ENCODE measurements at regions not wholly inside any gene's neighbourhood (a gene's known extent, or its start where the extent isn't known, plus 50 kb on each side); places are given as distances from the start of the nearest gene placed in this dataset.
"Not testable (repeated sequence)": the region's sequence is repeated elsewhere in the genome, so short reads cannot be mapped to it uniquely, and the experiment has no call there.

DNA sequence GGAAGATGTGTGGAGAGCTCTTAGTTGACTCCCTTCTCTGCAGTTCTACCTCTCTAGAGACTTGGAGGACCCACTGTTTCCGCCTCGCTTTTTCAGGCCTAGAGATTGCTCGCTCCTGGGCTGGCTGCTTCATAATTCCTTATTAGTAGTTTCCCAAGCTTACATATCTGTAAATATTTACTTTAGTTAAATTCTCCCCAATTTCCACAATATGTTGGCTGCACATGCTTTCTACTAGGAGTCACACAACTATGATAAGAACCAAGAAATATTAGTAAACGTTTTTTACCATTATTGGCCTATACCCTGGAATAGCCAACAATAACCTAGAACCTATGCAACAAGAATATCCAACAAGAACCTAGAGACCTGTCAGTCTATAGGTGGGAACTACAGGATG, 129.0 kb upstream of the RUNX1 start:
- DNase-seq: no peak

DNA sequence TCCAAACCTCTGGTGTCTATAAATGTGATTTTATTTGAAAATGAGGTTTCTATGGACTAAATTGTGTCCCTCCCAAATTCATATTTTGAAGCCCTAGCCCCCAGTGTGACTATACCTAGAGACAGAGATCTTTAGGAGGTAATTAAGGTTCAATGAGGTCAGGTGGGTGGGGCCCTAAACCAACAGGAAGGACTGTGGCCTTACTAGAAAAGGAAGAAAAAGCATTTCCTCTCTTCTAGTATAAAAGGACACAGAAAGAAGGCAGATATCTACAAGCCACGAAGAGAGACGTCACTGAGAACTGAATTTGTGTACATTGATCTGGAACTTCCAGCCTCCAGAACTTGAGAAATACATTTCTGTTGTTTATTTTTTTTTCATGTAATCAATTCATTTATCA, 123.1 kb upstream of the RUNX1 start:
- no peak for DNase-seq

DNA sequence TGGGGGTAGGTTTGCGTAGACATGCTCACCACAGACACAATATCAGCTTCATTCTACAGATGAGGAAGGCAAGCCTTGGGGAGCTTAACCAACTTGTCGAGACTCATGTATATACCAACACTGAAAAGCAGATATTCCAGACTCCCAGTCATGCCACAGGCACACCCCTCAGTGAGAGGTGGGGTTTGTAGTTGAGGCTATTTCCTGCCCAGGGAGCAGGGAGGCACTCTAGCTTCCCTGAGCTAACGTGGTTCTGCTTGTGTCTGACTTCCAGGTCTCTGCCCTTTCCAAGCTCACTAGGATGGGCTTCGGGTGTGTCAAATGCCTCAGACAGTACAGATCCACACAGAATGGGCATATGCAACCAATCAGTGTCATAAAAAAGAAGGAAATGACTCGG, 122.3 kb upstream of the RUNX1 start:
- no peak for DNase-seq

DNA sequence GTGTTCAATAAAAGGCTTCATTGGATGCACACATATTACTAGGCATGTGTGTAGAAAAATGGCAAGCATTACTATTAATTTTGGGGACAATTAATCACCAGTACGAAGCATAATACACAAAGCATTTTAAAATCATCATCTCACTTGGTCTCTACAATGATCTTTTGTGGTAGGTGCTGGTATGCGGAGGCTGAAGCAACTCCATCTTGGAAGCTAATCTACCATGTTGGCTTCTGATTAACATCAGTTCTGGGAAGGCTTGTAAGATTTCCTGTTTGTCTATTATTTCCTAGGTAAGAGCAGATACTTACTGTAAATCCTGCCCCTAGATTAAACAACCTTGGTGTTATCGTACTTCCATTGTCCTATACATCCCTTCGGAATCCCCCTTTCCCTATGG, 121.7 kb upstream of the RUNX1 start:
- no peak for DNase-seq

DNA sequence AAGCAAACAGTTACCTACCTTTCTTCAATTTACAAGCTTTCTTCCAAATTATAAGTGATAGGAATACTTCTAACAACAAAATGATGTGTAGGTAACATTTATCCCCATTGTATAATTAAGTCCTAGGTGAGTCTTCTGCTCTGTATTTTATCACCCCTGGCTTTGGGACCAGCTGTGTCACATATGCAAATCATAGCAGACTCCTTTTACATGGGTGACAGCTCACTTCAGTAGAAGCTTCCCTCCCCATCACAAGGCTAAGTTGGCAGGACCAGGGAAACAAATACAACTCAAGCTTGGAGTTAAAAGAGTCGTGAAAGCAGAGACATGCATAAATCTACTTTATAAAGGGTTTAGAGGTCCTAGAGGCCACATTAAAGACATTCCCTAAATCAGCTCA, 121.1 kb upstream of the RUNX1 start:
- no peak for DNase-seq

DNA sequence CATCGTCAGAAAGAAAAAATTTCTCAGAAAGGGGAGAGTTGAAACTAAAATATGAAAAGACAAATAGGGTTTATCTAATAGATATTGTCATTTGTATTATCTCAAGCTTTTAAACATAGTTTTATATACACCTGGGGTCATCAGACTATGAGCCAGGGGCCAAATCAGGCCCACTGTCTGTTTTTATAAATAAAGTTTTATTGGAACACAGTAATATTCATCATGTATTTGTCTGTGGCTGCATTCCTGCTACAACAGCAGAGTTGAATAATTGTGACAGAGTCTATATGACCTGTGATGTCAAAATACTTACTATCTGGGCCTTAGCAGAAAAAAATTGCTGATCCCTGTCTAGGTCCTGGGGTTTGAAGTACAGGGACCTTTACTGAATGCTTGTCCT, 120.5 kb upstream of the RUNX1 start:
- DNase-seq: no peak

DNA sequence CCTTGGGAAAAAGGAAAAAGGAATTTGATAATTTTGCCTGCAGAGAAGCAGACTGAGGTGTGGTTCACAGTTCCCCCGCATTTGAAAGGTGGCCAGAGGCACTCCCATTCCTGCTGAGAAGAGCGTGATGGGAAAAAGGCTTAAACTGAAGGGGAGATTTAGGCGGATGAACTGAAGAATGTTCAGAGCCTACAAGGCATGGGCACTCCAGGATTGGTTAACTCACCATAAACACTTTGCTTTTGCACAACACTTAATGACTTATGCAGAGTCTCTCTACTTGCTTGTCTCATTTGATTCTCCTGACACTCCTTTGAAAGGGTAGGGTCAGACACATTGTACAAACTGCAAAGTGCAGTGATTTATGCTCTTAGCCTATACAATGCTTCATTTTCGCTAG, 119.6 kb upstream of the RUNX1 start:
- no peak for DNase-seq

DNA sequence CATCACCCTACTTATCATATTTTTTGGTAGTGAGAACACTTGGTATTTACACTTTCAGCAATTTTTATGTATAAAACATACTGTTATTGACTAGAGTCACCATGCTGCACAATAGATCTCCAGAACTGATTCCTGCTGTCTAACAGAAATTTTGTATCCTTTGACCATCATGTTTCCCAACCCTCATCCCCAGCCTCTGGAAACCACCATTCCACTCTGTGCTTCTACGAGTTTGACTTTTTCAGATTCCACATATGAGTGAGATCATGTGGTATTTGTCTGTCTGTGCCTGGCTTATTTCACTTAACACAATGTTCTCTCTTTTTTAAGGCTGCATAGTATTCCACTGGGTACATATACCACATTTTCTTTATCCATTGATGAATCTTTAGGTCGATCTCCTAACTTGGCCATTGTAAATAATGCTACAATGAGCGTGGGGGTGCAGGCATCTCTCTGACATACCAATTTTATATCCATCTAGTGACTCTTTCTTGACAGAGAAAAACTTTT, 115.9 kb upstream of the RUNX1 start:
- DNase-seq: no peak

DNA sequence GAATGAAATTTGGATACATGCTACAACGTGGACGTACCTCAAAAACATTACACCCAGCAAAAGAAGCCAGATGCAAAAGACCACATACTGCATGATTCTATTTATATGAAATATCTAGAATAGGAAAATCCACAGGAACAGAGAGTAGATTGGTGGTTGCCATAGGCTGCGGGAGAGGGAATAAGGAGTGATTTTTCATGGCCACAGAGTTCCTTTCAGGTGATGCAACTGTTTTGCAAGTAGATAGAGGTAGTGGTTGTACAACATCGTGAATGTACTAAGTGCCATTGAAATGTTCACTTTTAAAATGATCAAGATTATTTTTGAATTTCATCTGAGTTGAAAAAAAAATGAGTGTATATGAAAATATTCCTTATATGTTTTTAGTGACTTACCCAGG, 115.3 kb upstream of the RUNX1 start:
- no peak for DNase-seq

DNA sequence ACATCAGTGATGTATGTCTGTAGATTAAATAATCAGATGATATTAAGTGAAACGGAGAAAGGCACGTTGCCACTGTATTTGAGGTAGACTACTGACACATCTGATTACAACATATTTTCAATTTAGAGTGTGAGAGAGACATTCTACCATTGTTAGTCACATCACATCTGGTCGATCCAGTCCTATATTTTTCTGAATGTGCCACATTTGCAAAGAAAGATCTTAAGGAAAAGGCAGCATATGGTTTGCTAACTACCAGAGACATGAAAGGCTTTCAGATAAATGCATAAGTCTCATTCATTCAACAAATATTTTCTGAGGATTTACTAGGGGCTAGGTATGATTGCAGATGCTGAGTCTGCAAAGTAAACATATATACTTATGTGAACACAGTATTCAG, 114.3 kb upstream of the RUNX1 start:
- no peak for DNase-seq

DNA sequence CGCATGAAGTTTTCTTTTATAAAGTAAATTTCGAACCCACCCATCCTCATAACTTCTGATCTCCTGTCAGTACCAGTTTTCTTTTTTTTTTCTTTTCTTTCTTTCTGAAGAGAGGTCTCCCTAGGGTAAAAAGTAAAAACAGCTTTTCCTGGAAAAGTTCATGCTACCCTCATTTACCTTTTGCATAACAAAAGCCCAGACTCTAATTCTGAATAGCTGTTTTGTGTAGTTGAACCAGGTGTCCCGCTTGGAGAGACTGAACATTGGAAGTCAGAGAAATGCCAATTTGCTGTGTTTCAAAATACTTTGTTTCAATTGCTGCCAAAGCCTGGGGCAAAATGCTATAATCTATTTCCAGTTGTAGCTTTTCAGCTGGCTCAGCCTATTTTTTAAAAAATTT, 113.7 kb upstream of the RUNX1 start:
- DNase-seq: no peak

DNA sequence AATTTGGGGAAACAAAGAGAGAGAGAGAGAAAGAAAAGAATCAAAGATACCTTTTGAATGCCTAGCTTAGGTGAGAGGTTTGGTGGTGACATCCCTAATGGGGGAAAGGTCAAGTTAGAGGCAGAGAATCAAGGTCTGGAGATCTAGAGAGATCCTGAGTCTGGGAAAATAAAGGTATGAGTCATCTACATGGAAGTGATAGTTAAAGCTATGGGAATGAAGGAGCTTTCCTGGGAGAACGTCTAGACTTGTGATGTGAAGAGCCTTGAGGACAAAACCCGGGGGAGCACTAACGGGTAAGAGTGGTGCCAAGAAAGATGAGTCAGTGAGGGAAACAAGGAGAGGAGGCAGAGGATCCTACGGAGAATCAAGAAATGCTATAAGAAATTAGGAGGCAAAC, 110.8 kb upstream of the RUNX1 start:
- DNase-seq: no peak

DNA sequence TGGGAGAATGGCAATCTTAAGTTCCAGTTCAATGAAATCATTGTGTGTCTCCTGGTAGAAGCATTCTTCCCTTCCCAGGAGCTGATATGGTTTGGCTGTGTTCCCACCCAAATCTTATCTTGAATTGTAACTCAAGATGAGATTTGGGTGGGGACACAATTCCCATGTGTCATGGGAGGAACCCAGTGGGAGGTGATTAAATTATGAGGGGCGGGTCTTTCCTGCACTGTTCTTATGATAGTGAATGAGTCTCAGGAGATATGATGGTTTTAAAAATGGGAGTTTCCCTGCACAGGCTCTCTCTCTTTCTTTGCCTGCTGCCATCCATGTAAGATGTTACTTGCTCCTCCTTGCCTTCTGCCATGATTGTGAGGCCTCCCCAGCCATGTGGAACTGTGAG, 108.3 kb upstream of the RUNX1 start:
- not testable (repeated sequence) for DNase-seq

DNA sequence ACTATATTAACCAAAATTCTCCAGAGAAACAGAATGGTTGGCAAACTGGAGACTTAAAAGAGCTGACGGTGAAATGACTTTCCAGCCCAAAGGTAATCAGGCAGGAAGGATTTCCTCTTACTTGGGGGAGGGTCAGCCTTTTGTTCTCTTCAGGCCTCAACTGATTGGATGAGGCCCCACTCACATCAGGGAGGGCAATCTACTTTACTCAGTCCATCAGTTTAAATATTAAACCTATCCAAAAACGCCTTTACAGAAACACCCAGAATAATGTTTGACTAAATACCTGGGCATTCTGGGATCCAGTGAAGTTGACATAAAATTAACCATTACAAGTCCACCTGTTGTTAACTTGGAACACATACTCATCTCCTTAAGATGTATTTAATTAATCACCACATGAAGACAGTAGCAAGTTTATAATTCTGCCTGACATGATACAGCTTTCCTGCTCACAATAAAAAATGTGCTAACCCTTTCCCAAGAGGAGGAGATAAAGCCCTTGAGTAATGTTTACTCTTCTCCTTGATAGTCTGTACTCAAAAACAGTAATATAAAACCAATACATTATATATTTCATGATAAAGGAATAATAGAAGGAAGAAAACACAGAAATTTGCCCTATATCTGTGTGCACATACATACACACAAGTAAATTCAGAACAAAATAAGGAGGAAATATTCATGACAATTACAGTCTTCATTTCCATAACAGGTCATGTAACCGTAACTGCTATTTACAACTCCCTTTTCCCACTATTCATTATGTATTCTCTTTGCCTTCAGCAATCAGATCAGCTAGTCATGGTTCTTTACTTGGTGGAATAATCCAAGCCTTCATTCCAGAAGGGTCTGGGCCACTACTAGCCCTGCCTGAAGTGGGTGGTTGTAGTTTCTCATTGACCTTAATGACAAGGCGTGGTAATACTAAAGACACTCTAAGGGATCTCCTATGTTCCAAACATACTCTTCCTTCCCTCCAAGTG, 107.5 kb upstream of the RUNX1 start:
- no peak for DNase-seq

DNA sequence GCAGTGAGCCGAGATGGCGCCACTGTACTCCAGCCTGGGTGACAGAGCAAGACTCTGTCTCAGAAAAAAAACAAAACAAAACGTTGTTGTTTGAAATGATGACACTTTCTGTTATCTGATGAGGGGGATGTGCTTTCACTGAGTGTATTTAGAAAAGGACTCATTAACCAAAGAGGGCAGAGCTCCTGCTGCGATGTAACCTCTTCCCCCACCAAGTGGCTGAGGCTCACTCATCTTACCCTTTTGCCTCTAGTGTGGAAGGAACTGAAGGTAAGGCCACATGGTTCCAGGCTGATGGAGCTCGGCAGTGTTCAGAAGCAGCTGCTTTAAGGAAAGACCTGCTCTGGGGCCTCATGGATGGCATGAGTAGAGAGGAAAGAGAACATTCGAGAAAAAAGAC, 105.7 kb upstream of the RUNX1 start:
- no peak for DNase-seq

DNA sequence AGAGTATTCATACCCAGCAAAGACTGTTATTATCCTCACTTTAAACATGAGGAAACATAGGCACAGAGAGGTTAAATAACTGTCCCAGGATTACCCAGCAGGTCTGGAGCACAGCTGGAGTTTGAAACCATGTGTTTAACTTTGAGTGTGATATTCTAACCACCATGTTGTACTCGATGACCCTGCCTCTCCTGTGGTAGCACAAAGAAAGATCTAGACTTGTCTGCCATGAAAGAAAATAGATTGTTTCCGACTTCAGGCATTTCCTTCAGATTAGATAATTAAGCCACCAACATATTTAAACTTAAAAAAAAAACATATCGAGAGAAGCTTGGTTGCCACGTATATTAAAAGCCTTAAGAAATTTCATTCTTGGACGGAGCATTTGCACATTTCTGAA, 104.6 kb upstream of the RUNX1 start:
- no peak for DNase-seq

DNA sequence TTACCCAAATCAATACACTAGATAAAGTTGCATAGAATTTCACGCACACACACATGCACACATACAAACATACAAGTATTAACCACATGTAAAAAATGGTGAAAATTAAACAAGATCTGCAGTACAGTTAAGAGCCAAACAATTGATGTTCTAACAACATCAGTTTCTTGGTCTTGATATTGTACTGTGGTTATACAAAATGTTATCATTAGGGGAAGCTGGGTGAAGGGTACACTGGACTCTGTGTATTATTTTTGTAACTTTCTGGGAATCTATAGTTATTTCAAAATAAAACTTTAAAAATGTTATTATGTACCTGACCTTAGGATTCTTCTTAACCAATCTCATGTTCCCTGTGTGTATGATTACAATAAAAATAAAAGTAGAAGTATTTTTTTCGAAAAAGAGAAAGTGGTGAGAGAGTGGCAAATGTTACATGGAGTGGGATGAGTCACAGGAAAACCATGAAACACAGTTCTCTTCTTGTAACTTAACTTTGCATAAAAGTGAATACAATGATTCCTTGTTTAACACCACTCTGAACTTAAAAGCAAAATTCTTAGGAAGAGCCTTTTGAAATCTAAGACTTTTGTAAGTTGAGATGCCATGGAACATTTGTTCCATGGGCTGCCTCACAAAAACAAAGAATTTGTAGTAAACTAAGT, 101.6 kb upstream of the RUNX1 start:
- no peak for DNase-seq

DNA sequence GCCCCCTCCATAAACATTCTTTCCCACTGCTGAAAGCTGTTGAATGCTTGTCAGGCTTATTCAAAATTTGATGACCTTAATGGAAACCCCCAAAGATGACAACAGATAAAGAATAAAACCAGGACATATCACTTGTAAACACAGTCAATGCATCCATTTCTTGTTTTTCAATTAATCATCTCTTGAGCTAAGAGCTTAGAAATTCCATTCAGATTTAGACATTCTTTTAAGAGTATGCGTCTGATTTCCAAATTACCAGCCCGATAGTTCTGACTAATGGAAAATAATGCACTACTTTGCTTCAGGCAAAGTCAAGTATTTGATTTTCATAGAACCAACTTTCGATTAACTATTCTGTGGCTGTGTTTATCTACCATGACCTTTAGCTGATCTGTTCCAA, 100.6 kb upstream of the RUNX1 start:
- no peak for DNase-seq

DNA sequence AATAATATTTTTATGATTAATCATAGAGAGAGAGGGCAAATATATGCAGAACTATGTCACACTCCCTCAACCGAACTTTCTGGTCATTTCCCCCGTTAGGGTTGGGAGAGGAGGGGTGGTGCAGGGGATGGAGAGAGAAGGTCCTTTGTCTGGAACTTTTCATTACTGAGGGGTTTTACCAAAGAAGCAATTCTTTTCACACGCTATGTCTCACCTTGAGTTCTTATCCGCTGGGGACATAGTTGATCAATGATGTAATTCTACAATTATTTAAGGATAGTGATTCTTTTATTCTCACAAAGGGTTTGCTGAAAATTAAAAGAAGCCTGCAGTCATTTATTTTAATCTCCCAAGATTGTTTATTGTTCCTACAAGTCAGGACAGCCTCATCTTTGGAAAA, 98.3 kb upstream of the RUNX1 start:
- no peak for DNase-seq

DNA sequence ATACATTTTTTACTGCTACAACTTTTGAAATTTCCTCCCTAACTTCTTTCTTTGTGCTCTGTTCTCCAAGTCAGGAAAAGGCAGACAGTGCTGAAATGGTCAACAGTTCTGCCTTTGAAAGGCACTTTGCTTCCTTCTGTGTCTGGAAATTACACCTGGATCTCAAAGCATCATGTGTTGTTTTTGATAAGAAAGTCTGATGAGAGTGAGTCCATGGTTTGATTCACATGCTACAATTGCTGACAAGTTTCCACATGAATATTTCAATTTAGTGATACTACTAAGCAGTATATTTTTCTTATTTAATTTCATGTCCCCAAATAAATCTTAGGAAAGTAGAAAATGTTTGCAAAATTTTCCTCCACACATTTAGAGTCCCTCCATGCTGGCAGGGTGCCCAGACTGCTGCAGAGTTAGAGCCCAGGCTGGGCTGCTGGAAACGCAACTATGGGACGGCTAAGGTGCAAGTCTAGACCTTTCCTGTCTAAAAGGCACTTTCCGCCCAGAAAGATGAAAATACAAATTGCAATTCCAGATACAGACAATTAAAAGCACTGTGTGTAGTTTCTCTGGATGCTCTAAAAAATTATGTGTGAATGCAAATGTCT, 96.6 kb upstream of the RUNX1 start:
- DNase-seq: no peak

DNA sequence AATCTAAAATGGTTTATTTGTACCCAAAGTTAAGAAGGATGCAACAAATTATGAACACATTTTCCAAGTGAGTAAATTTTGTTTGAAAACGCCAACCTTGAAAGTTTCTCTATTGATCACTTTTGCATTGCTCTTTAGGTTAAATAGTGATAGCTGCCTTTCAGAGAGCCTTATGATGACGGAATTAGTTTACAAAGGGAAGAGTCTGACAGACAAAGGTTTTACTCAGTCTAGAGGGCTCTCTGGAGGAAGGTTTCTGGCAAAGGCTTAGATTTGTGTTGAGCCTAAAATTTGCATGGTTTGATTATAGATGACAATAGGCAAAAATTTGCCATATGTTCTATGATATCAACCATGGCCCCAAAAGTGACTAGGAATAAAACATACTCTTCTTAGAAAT, 95.9 kb upstream of the RUNX1 start:
- DNase-seq: no peak

DNA sequence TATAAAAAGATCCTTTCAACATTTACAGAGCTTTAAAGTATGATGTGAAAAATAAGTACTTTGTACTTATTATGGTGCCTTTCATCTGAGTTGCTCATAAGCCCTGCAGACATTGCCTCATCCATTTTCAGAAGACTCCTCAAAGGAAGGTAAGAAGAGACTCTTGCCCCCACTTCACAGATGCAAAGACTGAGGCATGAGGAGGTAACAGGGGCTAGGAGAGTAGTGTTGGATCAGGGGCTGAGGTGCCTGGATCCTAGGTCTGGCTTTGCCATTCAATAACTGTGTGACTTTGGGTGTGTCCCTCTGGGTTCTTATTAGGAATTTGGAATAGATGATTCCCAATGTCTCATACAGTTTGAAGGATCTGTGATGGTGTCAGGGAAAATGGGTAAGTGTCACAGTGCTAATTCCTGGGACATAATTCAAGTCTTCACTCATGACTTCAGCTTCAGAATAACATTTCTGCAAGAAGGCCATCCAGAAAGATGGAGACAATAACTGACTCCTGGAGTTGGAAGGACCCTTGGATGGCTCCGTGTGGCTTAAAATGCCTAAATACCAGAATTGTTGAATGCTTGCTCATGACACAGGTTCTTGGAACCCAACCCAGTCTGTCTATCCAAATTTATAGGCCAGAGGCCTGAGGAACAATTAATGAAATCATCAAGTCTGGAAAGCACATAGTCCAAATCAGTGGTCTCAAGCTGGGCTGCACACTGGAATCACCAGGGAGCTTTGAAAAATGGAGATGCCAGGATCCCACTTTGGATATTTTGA, 93.1 kb upstream of the RUNX1 start:
- no peak for DNase-seq

DNA sequence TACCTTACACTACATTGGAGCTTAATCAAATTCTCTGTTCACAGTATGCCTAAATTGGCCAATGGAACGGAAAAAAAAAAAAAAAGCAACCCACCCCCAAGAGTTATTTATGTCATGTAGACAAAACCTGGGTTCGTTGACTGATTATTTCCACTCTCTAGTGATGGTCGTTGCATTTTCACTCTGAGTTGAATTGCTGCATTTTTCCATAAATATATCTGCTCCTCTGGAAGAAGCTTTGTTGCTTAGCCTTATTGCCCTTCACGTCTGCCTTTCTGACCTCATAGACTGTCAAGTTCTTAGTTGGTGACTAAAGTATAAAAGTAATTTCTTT, 90.2 kb upstream of the RUNX1 start:
- no peak for DNase-seq

Measured in NCI-H1092 treated with DMSO at 0.1 percent for 48 hours (cell line).